ENCODE measurements at regions not wholly inside any gene's neighbourhood (a gene's known extent, or its start where the extent isn't known, plus 50 kb on each side); places are given as distances from the start of the nearest gene placed in this dataset.

- Histone ChIP-seq H3K36me3 (ENCODE audit: control insufficient read depth, insufficient read depth, low read length) (no peaks in the 10 kb centered on the region), H3K4me1 (peaks cover 3% of the 10 kb centered on the region; the same call in 1 of the 2 replicates), H3K9me3 (no peaks in the 10 kb centered on the region), H3K27me3 (replicated peaks; ENCODE audit: control insufficient read depth, insufficient read depth, low read length) (no peaks in the 10 kb centered on the region), H3K4me3 (ENCODE audit: low read depth, low read length) (no peak overlapping the region)
- ChIA-PET POLR2A (no interaction called here), CTCF (no interaction called here)
- no peak for DNase-seq
- Mint-ChIP-seq H3K4me3 (ENCODE audit: unreplicated experiment) (no peak overlapping the region), H3K27me3 (ENCODE audit: insufficient read depth, unreplicated experiment) (no peaks in the 10 kb centered on the region), H3K4me1 (ENCODE audit: low read depth, unreplicated experiment) (peaks cover 6% of the 10 kb centered on the region), H3K36me3 (ENCODE audit: insufficient read depth, unreplicated experiment) (no peaks in the 10 kb centered on the region), H3K27ac (ENCODE audit: unreplicated experiment) (no peak overlapping the region), H3K9me3 (ENCODE audit: unreplicated experiment) (no peaks in the 10 kb centered on the region)
- no peak for TF ChIP-seq CTCF (IDR thresholded peaks at IDR 0.05; ENCODE audit: insufficient read depth in 1 of 2, low read depth in 1 of 2, low read length in 1 of 2, severe bottlenecking in 1 of 2, unreplicated experiment in 1 of 2)
- intact Hi-C loops (cut with micrococcal nuclease; ENCODE audit: unreplicated experiment), result no loop called here
- BruUV-seq (replicated peaks), result no TSS peak
Observed at GRCh38 chr5:58019614-58020013, 440.3 kb downstream of the PLK2 start.

- no peak for DNase-seq
- intact Hi-C loops (cut with micrococcal nuclease; ENCODE audit: unreplicated experiment), result no loop called here
- Mint-ChIP-seq H3K9me3 (ENCODE audit: unreplicated experiment) (no peaks in the 10 kb centered on the region), H3K27ac (ENCODE audit: unreplicated experiment) (no peak overlapping the region), H3K36me3 (ENCODE audit: insufficient read depth, unreplicated experiment) (no peaks in the 10 kb centered on the region), H3K4me3 (ENCODE audit: unreplicated experiment) (no peak overlapping the region), H3K4me1 (ENCODE audit: low read depth, unreplicated experiment) (peaks cover 18% of the 10 kb centered on the region), H3K27me3 (ENCODE audit: insufficient read depth, unreplicated experiment) (no peaks in the 10 kb centered on the region)
- Histone ChIP-seq H3K27me3 (replicated peaks; ENCODE audit: control insufficient read depth, insufficient read depth, low read length) (no peaks in the 10 kb centered on the region), H3K4me1 (peaks cover 17% of the 10 kb centered on the region), H3K4me3 (ENCODE audit: low read depth, low read length) (no peak overlapping the region), H3K36me3 (ENCODE audit: control insufficient read depth, insufficient read depth, low read length) (no peaks in the 10 kb centered on the region), H3K9me3 (no peaks in the 10 kb centered on the region)
- BruUV-seq (replicated peaks), result no TSS peak
- no peak for TF ChIP-seq CTCF (IDR thresholded peaks at IDR 0.05; ENCODE audit: insufficient read depth in 1 of 2, low read depth in 1 of 2, low read length in 1 of 2, severe bottlenecking in 1 of 2, unreplicated experiment in 1 of 2)
- POLR2A ChIA-PET, result no interaction called here
- CTCF ChIA-PET, result no interaction called here
Observed at GRCh38 chr5:58018016-58018415, 441.9 kb downstream of the PLK2 start.

- BruUV-seq (replicated peaks), result no TSS peak
- intact Hi-C loops (cut with micrococcal nuclease; ENCODE audit: unreplicated experiment), result no loop called here
- POLR2A ChIA-PET, result no interaction called here
Observed at GRCh38 chr5:58016877-58017276, 443.0 kb downstream of the PLK2 start.

More at GRCh38 chr5:58016877-58017276, 443.0 kb downstream of the PLK2 start:
- Mint-ChIP-seq H3K4me1 (ENCODE audit: low read depth, unreplicated experiment) (peaks cover 18% of the 10 kb centered on the region), H3K4me3 (ENCODE audit: unreplicated experiment) (no peak overlapping the region), H3K36me3 (ENCODE audit: insufficient read depth, unreplicated experiment) (no peaks in the 10 kb centered on the region), H3K9me3 (ENCODE audit: unreplicated experiment) (no peaks in the 10 kb centered on the region), H3K27me3 (ENCODE audit: insufficient read depth, unreplicated experiment) (no peaks in the 10 kb centered on the region), H3K27ac (ENCODE audit: unreplicated experiment) (no peak overlapping the region)
- Histone ChIP-seq H3K4me3 (ENCODE audit: low read depth, low read length) (no peak overlapping the region), H3K27me3 (replicated peaks; ENCODE audit: control insufficient read depth, insufficient read depth, low read length) (no peaks in the 10 kb centered on the region), H3K9me3 (no peaks in the 10 kb centered on the region), H3K36me3 (ENCODE audit: control insufficient read depth, insufficient read depth, low read length) (no peaks in the 10 kb centered on the region), H3K4me1 (peaks cover 17% of the 10 kb centered on the region)
- no peak for TF ChIP-seq CTCF (IDR thresholded peaks at IDR 0.05; ENCODE audit: insufficient read depth in 1 of 2, low read depth in 1 of 2, low read length in 1 of 2, severe bottlenecking in 1 of 2, unreplicated experiment in 1 of 2)
- CTCF ChIA-PET, result no interaction called here
- DNase-seq, result no peak
